ENCODE measurements at regions not wholly inside any gene's neighbourhood (a gene's known extent, or its start where the extent isn't known, plus 50 kb on each side); places are given as distances from the start of the nearest gene placed in this dataset.

DNA sequence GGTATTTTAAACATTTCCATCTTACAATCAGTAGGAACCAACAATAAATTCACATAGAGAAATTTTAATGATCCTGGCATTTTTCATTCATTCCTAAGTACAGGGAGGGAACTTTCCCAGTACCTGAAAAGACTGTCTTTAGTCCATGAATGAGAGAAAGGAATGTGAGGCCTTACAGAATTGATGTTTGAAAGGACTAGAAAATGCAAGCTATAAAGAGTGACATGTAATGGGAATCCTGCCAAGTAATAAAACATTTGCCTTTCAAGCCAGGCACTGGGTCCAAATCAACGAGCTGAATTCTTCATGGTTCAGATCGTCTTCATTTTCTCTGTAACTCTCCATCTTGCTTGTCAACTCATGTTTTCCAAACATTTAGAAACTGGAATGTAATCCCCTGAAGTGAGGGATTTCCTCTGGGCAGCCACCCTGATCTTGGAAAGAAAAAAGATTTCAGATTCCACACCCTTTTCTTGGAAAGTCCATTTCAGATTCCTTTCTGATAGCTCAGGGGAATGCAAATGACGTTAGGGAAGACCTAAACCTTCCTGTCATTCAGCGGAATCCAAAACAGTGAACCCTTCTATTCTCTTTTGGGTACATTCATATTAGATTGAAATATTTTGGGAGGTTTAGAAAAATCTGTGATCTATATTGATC is 315.8 kb downstream of the SH3GL2 start:
- TF ChIP-seq TEAD4 (CRISPR knock-in tag; IDR thresholded peaks at IDR 0.05) (no peak), NFYB (CRISPR knock-in tag; conservative IDR thresholded peaks at IDR 0.05; ENCODE audit: low read depth) (no peak), FOXJ3 (CRISPR knock-in tag; IDR thresholded peaks at IDR 0.05; ENCODE audit: borderline replicate concordance) (no peak), ZNF416 (CRISPR knock-in tag; IDR thresholded peaks at IDR 0.05) (no peak), FOXK1 (CRISPR knock-in tag; IDR thresholded peaks at IDR 0.05) (no peak), ZNF121 (CRISPR knock-in tag; IDR thresholded peaks at IDR 0.05) (no peak)
- TF ChIP-seq, protein P1, sequence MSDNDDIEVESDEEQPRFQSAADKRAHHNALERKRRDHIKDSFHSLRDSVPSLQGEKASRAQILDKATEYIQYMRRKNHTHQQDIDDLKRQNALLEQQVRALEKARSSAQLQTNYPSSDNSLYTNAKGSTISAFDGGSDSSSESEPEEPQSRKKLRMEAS (CRISPR knock-in tag; IDR thresholded peaks at IDR 0.05) = no peak
- TF ChIP-seq, protein P2, sequence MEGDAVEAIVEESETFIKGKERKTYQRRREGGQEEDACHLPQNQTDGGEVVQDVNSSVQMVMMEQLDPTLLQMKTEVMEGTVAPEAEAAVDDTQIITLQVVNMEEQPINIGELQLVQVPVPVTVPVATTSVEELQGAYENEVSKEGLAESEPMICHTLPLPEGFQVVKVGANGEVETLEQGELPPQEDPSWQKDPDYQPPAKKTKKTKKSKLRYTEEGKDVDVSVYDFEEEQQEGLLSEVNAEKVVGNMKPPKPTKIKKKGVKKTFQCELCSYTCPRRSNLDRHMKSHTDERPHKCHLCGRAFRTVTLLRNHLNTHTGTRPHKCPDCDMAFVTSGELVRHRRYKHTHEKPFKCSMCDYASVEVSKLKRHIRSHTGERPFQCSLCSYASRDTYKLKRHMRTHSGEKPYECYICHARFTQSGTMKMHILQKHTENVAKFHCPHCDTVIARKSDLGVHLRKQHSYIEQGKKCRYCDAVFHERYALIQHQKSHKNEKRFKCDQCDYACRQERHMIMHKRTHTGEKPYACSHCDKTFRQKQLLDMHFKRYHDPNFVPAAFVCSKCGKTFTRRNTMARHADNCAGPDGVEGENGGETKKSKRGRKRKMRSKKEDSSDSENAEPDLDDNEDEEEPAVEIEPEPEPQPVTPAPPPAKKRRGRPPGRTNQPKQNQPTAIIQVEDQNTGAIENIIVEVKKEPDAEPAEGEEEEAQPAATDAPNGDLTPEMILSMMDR (IDR thresholded peaks at IDR 0.05) = no peak
- TF ChIP-seq, protein P3, sequence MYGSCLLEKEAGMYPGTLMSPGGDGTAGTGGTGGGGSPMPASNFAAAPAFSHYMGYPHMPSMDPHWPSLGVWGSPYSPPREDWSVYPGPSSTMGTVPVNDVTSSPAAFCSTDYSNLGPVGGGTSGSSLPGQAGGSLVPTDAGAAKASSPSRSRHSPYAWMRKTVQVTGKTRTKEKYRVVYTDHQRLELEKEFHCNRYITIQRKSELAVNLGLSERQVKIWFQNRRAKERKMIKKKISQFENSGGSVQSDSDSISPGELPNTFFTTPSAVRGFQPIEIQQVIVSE (CRISPR knock-in tag; IDR thresholded peaks at IDR 0.05; ENCODE audit: borderline replicate concordance) = no peak
- TF ChIP-seq, protein P4, sequence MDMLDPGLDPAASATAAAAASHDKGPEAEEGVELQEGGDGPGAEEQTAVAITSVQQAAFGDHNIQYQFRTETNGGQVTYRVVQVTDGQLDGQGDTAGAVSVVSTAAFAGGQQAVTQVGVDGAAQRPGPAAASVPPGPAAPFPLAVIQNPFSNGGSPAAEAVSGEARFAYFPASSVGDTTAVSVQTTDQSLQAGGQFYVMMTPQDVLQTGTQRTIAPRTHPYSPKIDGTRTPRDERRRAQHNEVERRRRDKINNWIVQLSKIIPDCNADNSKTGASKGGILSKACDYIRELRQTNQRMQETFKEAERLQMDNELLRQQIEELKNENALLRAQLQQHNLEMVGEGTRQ (CRISPR knock-in tag; IDR thresholded peaks at IDR 0.05) = no peak

Measured in WTC11 (cell line).